GM23338 (cell line): ENCODE measurements at regions not wholly inside any gene's neighbourhood (a gene's known extent, or its start where the extent isn't known, plus 50 kb on each side); places are given as distances from the start of the nearest gene placed in this dataset.

ENCODE experiments used
- ATAC-seq: fragments of 200-7000 bp; cut with Tn5 transposase; 3 replicates; pipeline ENCODE4 v1.9.1; 2020
- DNase-seq: peaks from one replicate; pipeline ENCODE4 v3.0.0-alpha.2; 2015; ENCODE audit warnings: low spot score
- H2AFZ ChIP-seq: fragments of 200-600 bp; sonication (generic); 2 replicates; pipeline ENCODE4 v1.8.0; 2016; ENCODE audit warnings: antibody characterized with exemption, mild to moderate bottlenecking, moderate library complexity
- H3F3A ChIP-seq: fragments of 200-600 bp; sonication (generic); replicated peaks from 2 replicates; pipeline ENCODE4 v1.8.0; 2017; ENCODE audit warnings: antibody characterized with exemption, mixed run types, low read depth
- H3K27ac ChIP-seq: fragments of 200-600 bp; sonication (generic); 2 replicates; pipeline ENCODE4 v1.6.1; 2016; ENCODE audit warnings: low read depth
- H3K27me3 ChIP-seq: fragments of 200-600 bp; sonication (generic); 2 replicates; pipeline ENCODE4 v1.8.0; 2016; ENCODE audit warnings: mild to moderate bottlenecking, mixed run types, moderate library complexity; ENCODE audit not compliant: insufficient read depth
- H3K36me3 ChIP-seq: fragments of 200-600 bp; sonication (generic); 2 replicates; pipeline ENCODE4 v1.8.0; 2016; ENCODE audit warnings: mild to moderate bottlenecking; ENCODE audit not compliant: insufficient read depth
- H3K4me1 ChIP-seq: fragments of 200-600 bp; sonication (generic); 2 replicates; pipeline ENCODE4 v1.8.0; 2016; ENCODE audit warnings: mild to moderate bottlenecking, moderate library complexity; ENCODE audit not compliant: insufficient read depth
- H3K4me2 ChIP-seq: fragments of 200-600 bp; sonication (generic); 2 replicates; pipeline ENCODE4 v1.7.1; 2017; ENCODE audit warnings: mixed run types
- H3K4me3 ChIP-seq: fragments of 200-600 bp; sonication (generic); 2 replicates; pipeline ENCODE4 v1.6.1; 2016; ENCODE audit warnings: mixed run types
- H3K79me2 ChIP-seq: fragments of 200-600 bp; sonication (generic); replicated peaks from 2 replicates; pipeline ENCODE4 v1.8.0; 2017; ENCODE audit warnings: mild to moderate bottlenecking; ENCODE audit not compliant: insufficient read depth
- H3K9me2 ChIP-seq: fragments of 200-600 bp; sonication (generic); 2 replicates; pipeline ENCODE4 v1.8.0; 2017; ENCODE audit not compliant: insufficient read depth
- H4K20me1 ChIP-seq: fragments of 200-600 bp; sonication (generic); replicated peaks from 2 replicates; pipeline ENCODE4 v1.8.0; 2017; ENCODE audit warnings: mild to moderate bottlenecking; ENCODE audit not compliant: insufficient read depth
- H3K27ac Mint-ChIP-seq: 2 replicates; pipeline ENCODE4 v1.8.0; 2020; ENCODE audit warnings: inconsistent platforms, mild to moderate bottlenecking, moderate library complexity, mixed read lengths
- H3K27me3 Mint-ChIP-seq: 3 replicates; pipeline ENCODE4 v1.8.0; 2022; ENCODE audit warnings: low read depth, mild to moderate bottlenecking, moderate library complexity, mixed read lengths, inconsistent platforms; ENCODE audit not compliant: insufficient read depth, poor library complexity
- H3K36me3 Mint-ChIP-seq: 3 replicates; pipeline ENCODE4 v1.8.0; 2021; ENCODE audit warnings: low read depth, mild to moderate bottlenecking, inconsistent platforms, moderate library complexity, mixed read lengths
- H3K4me1 Mint-ChIP-seq: 3 replicates; pipeline ENCODE4 v1.8.0; 2020; ENCODE audit warnings: mild to moderate bottlenecking, inconsistent platforms, mixed read lengths
- H3K4me3 Mint-ChIP-seq: 3 replicates; pipeline ENCODE4 v1.8.0; 2021; ENCODE audit warnings: moderate library complexity, mild to moderate bottlenecking, inconsistent platforms, mixed read lengths
- H3K9me3 Mint-ChIP-seq: 3 replicates; pipeline ENCODE4 v1.8.0; 2020; ENCODE audit warnings: moderate library complexity, mild to moderate bottlenecking, inconsistent platforms, mixed read lengths
- CTCF ChIP-seq, 2 experiments: fragments of 200-600 bp in 1 of 2; sonication (generic) in 1 of 2; conservative IDR thresholded peaks; 2 replicates each; pipeline versions ENCODE4 v1.5.1 to v1.6.1; 2016 to 2017; ENCODE audit warnings: antibody characterized with exemption in 2 of 2, low read depth in 2 of 2, mild to moderate bottlenecking in 2 of 2, moderate library complexity in 1 of 2
- EZH2 ChIP-seq: fragments of 200-600 bp; sonication (generic); IDR thresholded peaks from one replicate; pipeline ENCODE4 v1.8.0; 2017; ENCODE audit warnings: antibody characterized with exemption, mild to moderate bottlenecking, low read depth; ENCODE audit not compliant: unreplicated experiment
- EZH2phosphoT487 ChIP-seq: fragments of 200-600 bp; sonication (generic); IDR thresholded peaks from one replicate; pipeline ENCODE4 v1.8.1; 2018; ENCODE audit warnings: antibody characterized with exemption; ENCODE audit not compliant: unreplicated experiment
- JUNB ChIP-seq: IDR thresholded peaks from one replicate; pipeline ENCODE4 v1.6.1; 2016; ENCODE audit warnings: antibody characterized with exemption; ENCODE audit not compliant: unreplicated experiment
- NANOG ChIP-seq: IDR thresholded peaks from 2 replicates; pipeline ENCODE4 v1.6.1; 2016; ENCODE audit warnings: antibody characterized with exemption, borderline replicate concordance
- POLR2AphosphoS5 ChIP-seq: IDR thresholded peaks from 2 replicates; pipeline ENCODE4 v1.6.1; 2016; ENCODE audit warnings: antibody characterized with exemption, low read depth
- STAT1 ChIP-seq: IDR thresholded peaks from one replicate; pipeline ENCODE4 v1.6.1; 2016; ENCODE audit warnings: antibody characterized with exemption; ENCODE audit not compliant: unreplicated experiment
- ZNF114 ChIP-seq: fragments of 250-450 bp; sonication (Bioruptor Pico); IDR thresholded peaks from 2 replicates; pipeline ENCODE4 v1.5.0; 2020; ENCODE audit warnings: mild to moderate bottlenecking, moderate library complexity
- ZNF331 ChIP-seq: fragments of 250-450 bp; sonication (Bioruptor Pico); IDR thresholded peaks from 2 replicates; pipeline ENCODE4 v1.5.0; 2020; ENCODE audit warnings: low read depth, mild to moderate bottlenecking, moderate library complexity
- TF ChIP-seq, protein P1 (sequence below): IDR thresholded peaks from one replicate; pipeline ENCODE4 v1.6.1; 2018; ENCODE audit warnings: antibody characterized with exemption; ENCODE audit not compliant: unreplicated experiment

DNA sequence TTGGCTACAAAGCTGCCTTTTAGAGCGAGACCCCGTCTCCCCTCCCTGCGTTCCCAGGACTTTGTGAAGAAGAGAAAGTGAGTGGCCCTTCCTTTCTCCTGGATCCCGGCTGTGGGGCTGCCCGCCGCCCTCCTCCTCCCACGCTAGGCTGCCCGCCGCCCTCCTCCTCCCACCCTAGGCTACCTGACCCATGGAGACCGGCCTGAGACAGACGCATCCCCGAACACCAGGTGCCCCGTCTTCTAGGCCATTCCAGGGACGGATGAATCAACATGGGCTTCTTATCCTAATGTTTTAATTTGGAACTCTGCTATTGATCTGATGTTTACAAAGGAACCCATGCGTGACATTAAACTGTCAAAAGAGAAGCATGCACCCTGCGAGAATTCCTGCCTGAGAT is 117.3 kb upstream of the LPCAT1 start (continued):
- TF ChIP-seq CTCF (conservative IDR thresholded peaks at IDR 0.05; ENCODE audit: low read depth in 2 of 2) (no peak), EZH2phosphoT487 (no peak)
- TF ChIP-seq, protein P1, sequence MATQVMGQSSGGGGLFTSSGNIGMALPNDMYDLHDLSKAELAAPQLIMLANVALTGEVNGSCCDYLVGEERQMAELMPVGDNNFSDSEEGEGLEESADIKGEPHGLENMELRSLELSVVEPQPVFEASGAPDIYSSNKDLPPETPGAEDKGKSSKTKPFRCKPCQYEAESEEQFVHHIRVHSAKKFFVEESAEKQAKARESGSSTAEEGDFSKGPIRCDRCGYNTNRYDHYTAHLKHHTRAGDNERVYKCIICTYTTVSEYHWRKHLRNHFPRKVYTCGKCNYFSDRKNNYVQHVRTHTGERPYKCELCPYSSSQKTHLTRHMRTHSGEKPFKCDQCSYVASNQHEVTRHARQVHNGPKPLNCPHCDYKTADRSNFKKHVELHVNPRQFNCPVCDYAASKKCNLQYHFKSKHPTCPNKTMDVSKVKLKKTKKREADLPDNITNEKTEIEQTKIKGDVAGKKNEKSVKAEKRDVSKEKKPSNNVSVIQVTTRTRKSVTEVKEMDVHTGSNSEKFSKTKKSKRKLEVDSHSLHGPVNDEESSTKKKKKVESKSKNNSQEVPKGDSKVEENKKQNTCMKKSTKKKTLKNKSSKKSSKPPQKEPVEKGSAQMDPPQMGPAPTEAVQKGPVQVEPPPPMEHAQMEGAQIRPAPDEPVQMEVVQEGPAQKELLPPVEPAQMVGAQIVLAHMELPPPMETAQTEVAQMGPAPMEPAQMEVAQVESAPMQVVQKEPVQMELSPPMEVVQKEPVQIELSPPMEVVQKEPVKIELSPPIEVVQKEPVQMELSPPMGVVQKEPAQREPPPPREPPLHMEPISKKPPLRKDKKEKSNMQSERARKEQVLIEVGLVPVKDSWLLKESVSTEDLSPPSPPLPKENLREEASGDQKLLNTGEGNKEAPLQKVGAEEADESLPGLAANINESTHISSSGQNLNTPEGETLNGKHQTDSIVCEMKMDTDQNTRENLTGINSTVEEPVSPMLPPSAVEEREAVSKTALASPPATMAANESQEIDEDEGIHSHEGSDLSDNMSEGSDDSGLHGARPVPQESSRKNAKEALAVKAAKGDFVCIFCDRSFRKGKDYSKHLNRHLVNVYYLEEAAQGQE, result no peak

- no peak overlapping the region for H3K4me3 Mint-ChIP-seq
- no peaks in the 10 kb centered on the region for H4K20me1 ChIP-seq
- H3K36me3 ChIP-seq, result no peaks in the 10 kb centered on the region
- H3K9me3 Mint-ChIP-seq, result no peaks in the 10 kb centered on the region
- H3K79me2 ChIP-seq, result no peaks in the 10 kb centered on the region
- no peak overlapping the region for H3K4me2 ChIP-seq
- H3K4me1 ChIP-seq, result peaks cover 13% of the 10 kb centered on the region
- no peaks in the 10 kb centered on the region for H3K36me3 Mint-ChIP-seq
- no peak overlapping the region for H2AFZ ChIP-seq
- no peak overlapping the region for H3K27ac Mint-ChIP-seq
- no peak for TF ChIP-seq EZH2phosphoT487
- TF ChIP-seq EZH2, result no peak
- no peak for ATAC-seq
- no peak overlapping the region for H3K27ac ChIP-seq
- peaks cover 34% of the 10 kb centered on the region for H3K27me3 Mint-ChIP-seq
- H3K9me2 ChIP-seq, result no peaks in the 10 kb centered on the region
- H3F3A ChIP-seq, result 0 out of 2 replicates have a peak, but pooled peaks cover 5% of the 10 kb centered on the region
- H3K4me1 Mint-ChIP-seq, result peaks cover 29% of the 10 kb centered on the region
- no peak overlapping the region for H3K4me3 ChIP-seq
- no peak for DNase-seq
- H3K27me3 ChIP-seq, result peaks cover 26% of the 10 kb centered on the region
These were observed 116.7 kb upstream of the LPCAT1 start for GRCh38 chr5:1640421-1640881.

GRCh38 chr5:1639757-1640156 is 116.0 kb upstream of the LPCAT1 start:
- no peak overlapping the region for H2AFZ ChIP-seq
- H3K27me3 ChIP-seq, result peaks cover 21% of the 10 kb centered on the region
- ATAC-seq (no peak), DNase-seq (no peak)
- Mint-ChIP-seq H3K27ac (no peak overlapping the region), H3K36me3 (no peaks in the 10 kb centered on the region), H3K27me3 (peaks cover 27% of the 10 kb centered on the region), H3K9me3 (no peaks in the 10 kb centered on the region), H3K4me1 (peaks cover 29% of the 10 kb centered on the region), H3K4me3 (no peak overlapping the region)
- no peak overlapping the region for H3K4me2 ChIP-seq
- H3K36me3 ChIP-seq, result no peaks in the 10 kb centered on the region
- no peak overlapping the region for H3K27ac ChIP-seq
- peaks cover 13% of the 10 kb centered on the region for H3K4me1 ChIP-seq
- H4K20me1 ChIP-seq, result no peaks in the 10 kb centered on the region
- H3K4me3 ChIP-seq, result no peak overlapping the region
- no peaks in the 10 kb centered on the region for H3K79me2 ChIP-seq
- H3K9me2 ChIP-seq, result no peaks in the 10 kb centered on the region
- H3F3A ChIP-seq, result 0 out of 2 replicates have a peak, but pooled peaks cover 5% of the 10 kb centered on the region
- TF ChIP-seq JUNB (no peak), EZH2phosphoT487 (no peak), ZNF114 (CRISPR knock-in tag) (no peak), POLR2AphosphoS5 (no peak), CTCF (conservative IDR thresholded peaks at IDR 0.05; ENCODE audit: low read depth in 2 of 2) (no peak), ZNF331 (CRISPR knock-in tag) (no peak), EZH2 (no peak), STAT1 (no peak), NANOG (no peak)
- TF ChIP-seq, protein P1, result no peak
